GM04503 (cell line): ENCODE measurements at regions not wholly inside any gene's neighbourhood (a gene's known extent, or its start where the extent isn't known, plus 50 kb on each side); places are given as distances from the start of the nearest gene placed in this dataset.
"Not testable (repeated sequence)": the region's sequence is repeated elsewhere in the genome, so short reads cannot be mapped to it uniquely, and the experiment has no call there.

Source experiments
- DNase-seq: peaks from one replicate; pipeline ENCODE4 v3.0.0-alpha.2; 2012; ENCODE audit warnings: low read depth

DNA sequence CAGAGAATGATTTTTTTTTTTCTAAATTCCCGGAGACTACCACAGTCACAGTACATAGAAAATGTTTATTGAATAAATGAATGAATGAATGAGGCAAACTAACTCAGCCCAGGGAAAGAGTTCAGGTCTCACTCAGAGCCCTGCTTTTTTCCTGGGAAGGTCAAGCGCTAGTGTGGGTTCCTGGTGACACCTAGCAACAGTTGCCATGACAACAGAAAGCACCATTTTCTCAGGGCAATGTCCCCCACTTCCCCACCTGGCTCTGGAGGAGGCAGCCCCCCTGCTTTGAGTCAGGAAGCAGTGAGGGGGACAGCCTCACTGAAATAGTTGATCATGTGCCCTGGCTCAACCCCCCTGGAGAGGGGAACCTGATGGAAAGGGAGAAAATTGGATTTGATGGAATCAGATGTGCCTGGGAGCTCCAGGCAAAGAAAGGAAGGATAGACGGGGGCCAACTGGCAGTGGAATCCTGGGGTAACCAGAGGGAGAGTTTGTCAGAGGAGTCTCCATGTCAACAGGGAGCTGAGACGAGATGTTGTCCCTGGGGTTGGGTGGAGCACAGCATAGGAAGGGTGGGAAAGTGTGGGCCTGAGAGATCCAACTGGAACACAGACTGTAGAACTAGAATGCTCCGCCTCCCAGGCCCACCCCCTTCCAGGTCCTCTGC is 242.2 kb upstream of the CCL2 start:
- no peak for DNase-seq

DNA sequence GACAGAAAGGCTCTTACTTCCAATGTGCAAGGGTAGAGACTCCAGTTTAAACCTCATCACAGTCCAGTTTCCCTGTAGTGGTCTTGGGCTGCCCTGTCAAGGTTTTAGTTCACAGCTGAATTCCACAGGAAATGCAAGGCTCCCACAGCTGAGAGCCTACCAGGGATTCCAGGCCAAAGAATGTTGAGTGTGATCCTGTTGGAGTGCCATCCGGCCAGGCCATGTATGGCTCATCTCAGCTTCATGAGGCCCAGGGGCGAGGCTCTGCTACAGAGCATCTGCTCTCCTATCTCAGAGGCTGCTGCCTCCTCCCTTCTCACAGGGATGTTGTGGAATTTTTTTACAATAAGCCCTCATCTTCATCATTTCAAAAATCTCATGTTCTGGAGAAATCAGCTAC is 239.8 kb upstream of the CCL2 start:
- DNase-seq = no peak

DNA sequence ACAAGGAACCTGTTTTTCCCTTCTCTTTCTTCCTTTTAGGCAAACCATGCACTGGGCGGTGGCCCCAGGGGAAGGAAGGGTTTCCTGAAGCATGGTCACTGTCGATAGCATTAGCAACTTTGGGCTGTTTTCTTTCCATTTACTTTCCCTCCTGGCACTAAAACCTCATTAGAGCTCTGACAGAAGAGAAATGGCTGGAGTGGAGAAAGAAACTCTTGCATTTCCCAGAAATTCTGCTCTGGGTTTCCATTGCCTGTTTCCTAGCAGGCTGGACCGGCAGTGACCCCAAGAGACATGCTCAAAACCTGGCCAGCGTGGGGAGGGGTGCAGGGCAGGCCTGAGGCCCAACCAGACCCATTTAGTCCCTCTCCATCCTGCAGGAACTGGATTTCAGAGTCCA is 230.7 kb upstream of the CCL2 start:
- DNase-seq = no peak

GRCh38 chr17:34024806-34025551 is 230.1 kb upstream of the CCL2 start:
- DNase-seq = no peak

- not testable (repeated sequence) for DNase-seq
These were observed 224.5 kb upstream of the CCL2 start for GRCh38 chr17:34030601-34031000.

DNA sequence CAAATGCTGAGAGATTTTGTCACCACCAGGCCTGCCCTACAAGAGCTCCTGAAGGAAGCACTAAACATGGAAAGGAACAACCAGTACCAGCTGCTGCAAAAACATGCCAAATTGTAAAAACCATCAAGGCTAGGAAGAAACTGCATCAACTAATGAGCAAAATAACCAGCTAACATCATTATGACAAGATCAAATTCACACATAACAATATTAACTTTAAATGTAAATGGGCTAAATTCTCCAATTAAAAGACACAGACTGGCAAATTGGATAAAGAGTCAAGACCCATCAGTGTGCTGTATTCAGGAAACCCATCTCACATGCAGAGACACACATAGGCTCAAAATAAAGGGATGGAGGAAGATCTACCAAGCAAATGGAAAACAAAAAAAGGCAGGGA is 222.8 kb upstream of the CCL2 start:
- not testable (repeated sequence) for DNase-seq

DNA sequence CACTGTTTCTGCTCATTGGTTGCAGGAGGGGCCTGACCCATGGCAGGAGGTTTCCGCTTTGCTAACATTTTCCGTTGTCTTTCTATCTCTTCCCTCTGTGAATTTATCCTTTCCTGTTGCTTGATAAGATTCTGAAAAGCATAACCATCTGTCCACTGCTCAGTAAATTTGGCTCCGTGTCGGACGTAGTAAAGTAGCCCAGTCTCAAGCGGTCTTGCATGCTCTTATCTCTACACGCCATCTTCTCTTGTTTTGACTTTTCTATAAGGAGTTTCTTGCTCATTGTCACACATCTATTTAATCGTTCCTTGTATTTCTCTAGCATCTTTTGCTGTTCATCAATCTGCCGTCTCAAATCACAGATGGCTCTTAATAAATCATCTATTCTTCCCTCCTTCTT is 216.3 kb upstream of the CCL2 start:
- not testable (repeated sequence) for DNase-seq

- DNase-seq = not testable (repeated sequence)
These were observed 215.9 kb upstream of the CCL2 start for GRCh38 chr17:34039213-34039612.

- not testable (repeated sequence) for DNase-seq
These were observed 215.1 kb upstream of the CCL2 start for GRCh38 chr17:34039759-34040555.

DNA sequence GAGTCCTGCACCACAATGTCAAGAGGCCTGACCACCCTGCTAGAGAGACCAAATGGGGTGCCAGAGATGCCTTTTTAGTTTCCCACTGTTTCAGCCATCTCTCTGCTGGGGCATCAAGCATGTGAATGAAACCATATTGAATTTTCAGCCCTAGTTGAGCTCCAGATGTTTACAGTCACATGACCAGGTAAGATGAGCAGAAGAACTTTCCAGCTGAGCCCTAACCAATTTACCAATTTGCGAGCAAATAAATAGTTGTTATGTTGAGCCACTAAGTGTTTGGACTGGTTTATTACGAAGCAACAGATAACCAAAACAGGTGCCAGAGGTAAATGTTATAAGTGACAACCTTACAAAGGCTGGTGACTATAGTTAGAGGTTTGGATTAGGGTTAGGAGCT is 209.1 kb upstream of the CCL2 start:
- DNase-seq = no peak

DNA sequence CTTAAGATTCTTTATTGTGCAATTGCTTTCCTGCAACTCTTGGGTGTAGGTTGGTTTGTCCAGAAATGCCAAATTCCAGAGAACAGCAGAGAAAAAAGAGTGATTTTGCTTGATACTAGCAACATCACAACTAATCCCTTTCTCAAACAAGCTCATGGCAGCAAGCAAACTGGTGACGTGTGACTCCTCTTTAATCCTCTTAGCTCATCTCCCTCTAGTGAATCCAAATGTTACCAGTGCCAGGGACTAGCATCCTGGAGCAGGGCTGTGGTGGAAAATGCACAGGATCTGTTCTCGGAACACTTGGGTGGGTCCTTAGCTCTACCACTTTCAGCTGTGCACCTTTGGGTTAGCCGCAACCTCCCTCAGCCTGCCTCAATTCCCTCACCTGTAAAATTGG is 204.0 kb upstream of the CCL2 start:
- no peak for DNase-seq

GRCh38 chr17:34054495-34054894 is 200.6 kb upstream of the CCL2 start:
- DNase-seq = no peak

- DNase-seq = no peak
These were observed 199.5 kb upstream of the CCL2 start for GRCh38 chr17:34055606-34056005.

GRCh38 chr17:34059423-34060220 is 195.5 kb upstream of the CCL2 start:
- no peak for DNase-seq

- no peak for DNase-seq
These were observed 188.6 kb upstream of the CCL2 start for GRCh38 chr17:34066528-34066927.

- no peak for DNase-seq
These were observed 188.1 kb upstream of the CCL2 start for GRCh38 chr17:34067011-34067410.

GRCh38 chr17:34068571-34068970 is 186.5 kb upstream of the CCL2 start:
- DNase-seq = no peak

DNA sequence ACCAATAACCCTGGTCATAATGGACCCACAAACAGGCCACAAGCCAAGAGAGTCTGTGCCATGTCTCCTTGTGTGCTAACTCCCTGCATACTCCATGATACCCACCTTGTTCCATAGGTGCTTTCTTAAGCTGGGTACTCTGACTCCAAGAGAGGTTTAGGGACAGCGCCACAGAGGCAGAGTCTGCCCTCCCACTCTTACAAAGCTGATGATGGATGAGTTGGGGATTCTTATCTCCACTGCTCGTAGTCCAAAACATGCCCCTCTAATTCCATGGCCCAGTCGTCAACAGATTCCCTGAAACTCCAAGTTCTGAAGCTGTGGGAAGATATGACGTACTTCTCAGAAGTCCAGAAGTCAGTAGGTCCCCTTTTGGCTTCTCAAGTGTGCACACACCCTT is 184.4 kb upstream of the CCL2 start:
- DNase-seq = no peak

DNA sequence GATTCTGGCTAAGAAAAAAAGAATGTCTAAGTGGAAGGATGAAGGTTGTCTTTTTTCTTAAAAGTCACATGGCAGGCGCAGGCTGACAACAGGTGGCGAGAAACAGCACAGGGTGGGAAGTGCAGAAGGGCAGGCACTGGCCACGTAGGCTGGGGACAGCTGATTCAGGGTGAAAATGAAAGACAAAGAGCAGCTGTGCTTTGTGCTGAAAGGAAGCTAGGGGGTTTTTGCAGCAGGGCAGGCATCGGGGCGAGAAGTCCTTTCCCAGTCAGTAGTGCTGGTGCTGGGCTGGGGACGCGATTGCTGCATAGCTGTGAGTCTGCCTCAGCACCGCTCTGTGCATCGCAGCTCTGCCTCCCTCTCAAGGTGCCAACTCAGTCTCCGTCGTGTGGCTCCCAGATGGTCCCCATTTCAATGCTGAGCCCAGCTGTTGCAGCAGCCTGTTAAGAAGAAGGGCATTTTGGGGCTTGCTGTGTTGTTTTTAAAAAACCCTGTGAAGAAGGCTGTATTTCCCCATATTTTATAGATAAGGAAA is 183.1 kb upstream of the CCL2 start:
- no peak for DNase-seq

- DNase-seq = no peak
These were observed 180.0 kb upstream of the CCL2 start for GRCh38 chr17:34075076-34075475.

- no peak for DNase-seq
These were observed 178.1 kb upstream of the CCL2 start for GRCh38 chr17:34076743-34077631.
